Breast epithelium (tissue), 4 donors: ENCODE measurements at regions not wholly inside any gene's neighbourhood (a gene's known extent, or its start where the extent isn't known, plus 50 kb on each side); places are given as distances from the start of the nearest gene placed in this dataset.
A peak's percentile ranks its signal among the peaks of the same experiment; 100 is the strongest.
"Not testable (repeated sequence)": the region's sequence is repeated elsewhere in the genome, so short reads cannot be mapped to it uniquely, and the experiment has no call there.

Source experiments
- DNase-seq, 2 donors: peaks; one replicate each; pipeline ENCODE4 v3.0.0-alpha.2; 2019; ENCODE audit warnings: low spot score in 2 of 2
- H3K27ac ChIP-seq, 2 donors: fragments of 200-600 bp; sonication (generic) in 1 of 2; one replicate each; pipeline ENCODE4 v1.5.1; 2016 to 2019; ENCODE audit warnings: mild to moderate bottlenecking in 1 of 2
- H3K27me3 ChIP-seq, 2 donors: fragments of 200-600 bp; sonication (generic) in 1 of 2; one replicate each; pipeline versions ENCODE4 v1.5.1 to v1.6.0; 2017 to 2019; ENCODE audit warnings: control low read depth in 1 of 2, mild to moderate bottlenecking in 1 of 2
- H3K36me3 ChIP-seq: fragments of 200-600 bp; one replicate; pipeline ENCODE4 v1.5.1; 2019
- H3K4me1 ChIP-seq, 2 donors: fragments of 200-600 bp; sonication (generic); one replicate each; pipeline ENCODE4 v1.5.1; 2016 to 2019; ENCODE audit warnings: control low read depth in 1 of 2
- H3K4me3 ChIP-seq, 3 donors: fragments of 200-600 bp; sonication (generic); 1 replicate in 2 of 3; 2 replicates in 1 of 3; pipeline ENCODE4 v1.5.1; 2016 to 2019; ENCODE audit warnings: mild to moderate bottlenecking in 3 of 3, moderate library complexity in 2 of 3
- H3K9me3 ChIP-seq, 2 donors: fragments of 200-600 bp; sonication (generic) in 1 of 2; one replicate each; pipeline ENCODE4 v1.5.1; 2016 to 2019; ENCODE audit warnings: control low read depth in 1 of 2
- CTCF ChIP-seq, 3 donors: fragments of 450-650 bp; IDR thresholded peaks; one replicate each; pipeline ENCODE4 v1.5.1; 2016 to 2017; ENCODE audit warnings: antibody characterized with exemption in 3 of 3, mild to moderate bottlenecking in 3 of 3, moderate library complexity in 3 of 3
- POLR2A ChIP-seq: fragments of 450-650 bp; IDR thresholded peaks from one replicate; pipeline ENCODE4 v1.6.1; 2016; ENCODE audit warnings: antibody characterized with exemption, mild to moderate bottlenecking, moderate library complexity
- POLR2AphosphoS5 ChIP-seq, 3 donors: sonication (generic); formaldehyde crosslinking; IDR thresholded peaks; one replicate each; pipeline ENCODE4 v1.6.1; 2017; ENCODE audit warnings: antibody characterized with exemption in 3 of 3
- intact Hi-C: fragments of 100-400 bp; cut with DNase I; formaldehyde crosslinking; loops from one replicate; pipeline ENCODE4 v1.15.1; 2023; ENCODE audit warnings: low total_unique reads

DNA sequence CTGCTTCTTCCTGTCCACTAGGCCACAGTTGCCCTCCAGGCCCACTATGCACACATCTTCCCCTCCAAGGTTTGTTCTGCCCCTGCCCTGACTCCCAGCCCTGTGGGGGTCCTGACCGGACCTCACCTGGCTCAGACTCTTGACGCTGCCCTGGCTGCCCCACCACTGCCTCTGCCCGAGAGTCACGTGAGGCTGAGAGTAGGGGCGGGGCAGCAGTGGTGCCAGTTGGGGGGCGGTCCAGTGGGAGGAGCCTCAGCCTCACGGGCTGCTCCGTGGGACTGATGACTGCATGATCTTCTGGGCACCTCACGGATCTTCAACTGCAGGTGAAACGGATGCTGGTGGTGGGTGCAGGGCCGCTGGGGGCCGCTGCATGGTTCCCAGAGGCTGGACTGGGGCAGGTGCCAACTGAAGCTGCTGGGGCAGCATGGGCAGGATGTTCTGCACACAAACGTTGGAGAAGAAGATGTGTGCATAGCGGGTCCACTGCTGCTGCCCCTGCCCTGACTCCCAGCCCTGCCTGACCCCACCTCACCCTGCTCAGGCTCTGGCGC is 77.6 kb downstream of the HHIPL2 start:
- intact Hi-C loops, H3K36me3 ChIP-seq, DNase-seq, H3K27me3 ChIP-seq, H3K27ac ChIP-seq, H3K9me3 ChIP-seq, H3K4me1 ChIP-seq, H3K4me3 ChIP-seq: not testable (repeated sequence)

DNA sequence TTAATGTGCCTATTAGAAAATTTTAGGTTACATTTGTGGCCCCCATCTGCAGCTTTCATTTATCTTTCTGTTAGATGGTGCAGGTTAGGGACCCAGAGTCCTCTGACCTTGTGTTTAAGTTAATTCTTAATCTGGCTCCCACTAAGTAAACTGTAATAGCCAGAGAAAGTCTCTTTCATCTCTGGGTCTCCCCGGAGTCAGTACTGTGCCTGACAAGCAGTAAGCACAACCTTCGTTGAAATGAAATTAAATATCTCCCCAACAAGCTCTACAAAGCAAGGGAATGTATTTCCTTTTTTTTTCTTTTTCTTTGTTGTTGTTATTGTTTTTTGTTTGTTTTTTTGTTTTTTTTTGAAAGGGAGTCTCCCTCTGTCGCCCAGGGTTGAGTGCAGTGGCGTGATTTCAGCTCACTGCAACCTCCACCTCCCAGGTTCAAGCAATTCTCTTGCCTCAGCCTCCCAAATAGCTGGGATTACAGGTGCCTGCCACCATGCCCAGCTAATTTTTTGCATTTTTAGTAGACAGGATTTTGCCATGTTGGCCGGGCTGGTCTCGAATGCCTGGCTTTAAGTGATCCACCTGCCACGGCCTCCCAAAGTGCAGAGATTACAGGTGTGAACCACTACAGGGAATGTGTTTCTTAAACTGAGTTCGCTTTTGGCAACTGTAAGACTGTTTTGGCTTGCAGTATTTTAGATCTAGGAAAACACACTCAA is 81.6 kb downstream of the HHIPL2 start:
- H3K9me3 ChIP-seq: no peaks in the 10 kb centered on the region
- TF ChIP-seq POLR2AphosphoS5 (IDR thresholded peaks at IDR 0.05): no peak
- TF ChIP-seq POLR2A: no peak
- TF ChIP-seq CTCF (IDR thresholded peaks at IDR 0.05): no peak
- H3K27me3 ChIP-seq: no peaks in the 10 kb centered on the region
- DNase-seq: no peak
- no peaks in the 10 kb centered on the region for H3K36me3 ChIP-seq
- H3K4me3 ChIP-seq: peak overlapping the region in 1 of 3 donors; percentile 32
- no peaks in the 10 kb centered on the region for H3K4me1 ChIP-seq
- H3K27ac ChIP-seq: peak overlapping the region in 1 of 2 donors; percentile 81
- intact Hi-C loops: no loop called here

- peak overlapping the region; percentile 68 to 81 for H3K27ac ChIP-seq
- TF ChIP-seq POLR2AphosphoS5 (IDR thresholded peaks at IDR 0.05): peak; percentile 47 to 61 (median 59)
- peak; percentile 81 to 100 (median 97) for TF ChIP-seq CTCF (IDR thresholded peaks at IDR 0.05)
- no peak for TF ChIP-seq POLR2A
- H3K36me3 ChIP-seq: no peaks in the 10 kb centered on the region
- H3K4me3 ChIP-seq: peak overlapping the region; percentile 32 to 58 (median 51)
- no peaks in the 10 kb centered on the region for H3K9me3 ChIP-seq
- H3K4me1 ChIP-seq: no peaks in the 10 kb centered on the region
- H3K27me3 ChIP-seq: no peaks in the 10 kb centered on the region
- intact Hi-C loops: no loop called here
- peak; percentile 76 to 77 for DNase-seq
Measured at GRCh38 chr1:222465211-222466041, 82.5 kb downstream of the HHIPL2 start.

DNA sequence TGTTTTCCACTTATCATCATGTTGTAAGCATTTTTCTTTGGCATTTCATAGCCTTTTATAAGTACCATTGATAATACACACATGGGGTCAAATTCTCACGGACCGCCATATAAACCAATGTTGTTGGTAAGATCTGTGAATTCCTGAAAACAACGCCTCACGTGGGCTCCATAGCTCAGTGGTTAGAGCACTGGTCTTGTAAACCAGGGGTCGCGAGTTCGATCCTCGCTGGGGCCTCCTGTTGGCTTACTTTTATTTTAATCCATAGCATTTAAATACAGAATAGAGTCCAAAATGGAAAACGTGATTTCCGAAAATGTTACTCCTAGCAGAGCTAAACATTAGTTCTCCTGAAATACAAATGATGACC is 83.1 kb downstream of the HHIPL2 start:
- H3K9me3 ChIP-seq: no peaks in the 10 kb centered on the region
- intact Hi-C loops: no loop called here
- peak in 1 of 2 donors; percentile 27 for DNase-seq
- TF ChIP-seq CTCF (IDR thresholded peaks at IDR 0.05) (no peak), POLR2A (no peak), POLR2AphosphoS5 (IDR thresholded peaks at IDR 0.05) (no peak)
- H3K27ac ChIP-seq: peak overlapping the region; percentile 68 to 81
- no peaks in the 10 kb centered on the region for H3K4me1 ChIP-seq
- no peaks in the 10 kb centered on the region for H3K27me3 ChIP-seq
- no peaks in the 10 kb centered on the region for H3K36me3 ChIP-seq
- peak overlapping the region; percentile 32 to 58 (median 51) for H3K4me3 ChIP-seq

DNA sequence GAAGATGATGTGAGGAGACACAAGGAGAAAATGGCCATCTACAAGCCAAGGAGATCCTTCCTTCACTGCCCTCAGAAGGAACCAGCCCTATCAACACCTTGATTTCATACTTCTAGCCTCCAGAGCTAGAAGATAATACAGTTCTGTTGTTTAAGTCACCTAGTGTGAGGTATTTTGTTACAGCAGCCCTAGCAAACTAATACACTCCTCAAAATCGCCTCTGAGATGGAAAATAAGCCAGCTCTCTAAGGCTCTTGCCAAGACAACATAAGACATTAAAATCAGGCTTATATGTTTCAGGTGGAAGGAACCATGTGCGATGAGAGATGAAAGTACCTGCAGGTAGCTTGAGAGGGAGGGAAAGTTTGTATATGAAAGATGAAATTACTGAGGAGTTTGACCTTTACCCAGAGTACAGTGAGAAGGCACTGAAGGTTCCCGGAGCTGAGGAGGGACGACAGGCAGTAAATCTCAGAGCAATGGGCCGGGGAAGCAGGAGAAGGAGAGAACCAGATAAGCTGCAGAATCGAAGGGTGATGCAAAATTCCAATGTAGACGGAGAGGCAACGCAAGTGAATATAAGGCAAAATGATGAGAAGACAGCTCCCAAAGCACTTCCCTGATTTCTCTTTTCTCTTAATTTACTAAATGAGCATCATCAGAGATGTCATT is 84.7 kb downstream of the HHIPL2 start:
- H3K27me3 ChIP-seq: no peaks in the 10 kb centered on the region
- intact Hi-C loops: no loop called here
- TF ChIP-seq POLR2A: no peak
- no peak for TF ChIP-seq POLR2AphosphoS5 (IDR thresholded peaks at IDR 0.05)

More for the DNA sequence above, 84.7 kb downstream of the HHIPL2 start:
- Histone ChIP-seq H3K27ac (no peak overlapping the region), H3K36me3 (no peaks in the 10 kb centered on the region), H3K4me1 (no peaks in the 10 kb centered on the region), H3K4me3 (no peak overlapping the region), H3K9me3 (peaks cover 0 to 1% of the 10 kb centered on the region in 2 donors)
- DNase-seq: no peak
